ENCODE measurements at regions not wholly inside any gene's neighbourhood (a gene's known extent, or its start where the extent isn't known, plus 50 kb on each side); places are given as distances from the start of the nearest gene placed in this dataset.

GRCh38 chr21:23952269-23952668, 1655.0 kb downstream of the MRPL39 start:
- no peaks in the 10 kb centered on the region for H3K36me3 ChIP-seq (ENCODE audit: low read depth)
- peaks cover 55% of the 10 kb centered on the region for H3K9me3 ChIP-seq
- no peak for DNase-seq
- ATAC-seq, result no peak
- H3K4me3 ChIP-seq, result no peak overlapping the region
- no peaks in the 10 kb centered on the region for H3K4me1 ChIP-seq (ENCODE audit: low read depth)
- intact Hi-C loops (cut with DNase I, micrococcal nuclease), result no loop called here
- TF ChIP-seq CTCF (IDR thresholded peaks at IDR 0.05), result no peak

GRCh38 chr21:23951251-23951650, 1656.0 kb downstream of the MRPL39 start:
- ATAC-seq (no peak), DNase-seq (no peak)
- TF ChIP-seq CTCF (IDR thresholded peaks at IDR 0.05), result no peak
- Histone ChIP-seq H3K4me3 (no peak overlapping the region), H3K9me3 (peaks cover 53% of the 10 kb centered on the region), H3K4me1 (ENCODE audit: low read depth) (no peaks in the 10 kb centered on the region), H3K36me3 (ENCODE audit: low read depth) (no peaks in the 10 kb centered on the region)
- intact Hi-C loops (cut with DNase I, micrococcal nuclease), result no loop called here

- no peak for ATAC-seq
These were observed 1656.9 kb downstream of the MRPL39 start for GRCh38 chr21:23950344-23950743.

GRCh38 chr21:23949493-23949892, 1657.8 kb downstream of the MRPL39 start:
- DNase-seq (no peak), ATAC-seq (no peak)
- H3K9me3 ChIP-seq, result peaks cover 60% of the 10 kb centered on the region
- H3K36me3 ChIP-seq (ENCODE audit: low read depth), result no peaks in the 10 kb centered on the region
- H3K4me1 ChIP-seq (ENCODE audit: low read depth), result no peaks in the 10 kb centered on the region
- intact Hi-C loops (cut with DNase I, micrococcal nuclease), result no loop called here
- no peak for TF ChIP-seq CTCF (IDR thresholded peaks at IDR 0.05)
- no peak overlapping the region for H3K4me3 ChIP-seq

More at GRCh38 chr21:23950344-23950743, 1656.9 kb downstream of the MRPL39 start:
- intact Hi-C loops (cut with DNase I, micrococcal nuclease), result no loop called here
- no peak overlapping the region for H3K4me3 ChIP-seq
- no peaks in the 10 kb centered on the region for H3K4me1 ChIP-seq (ENCODE audit: low read depth)
- H3K9me3 ChIP-seq, result peaks cover 57% of the 10 kb centered on the region
- TF ChIP-seq CTCF (IDR thresholded peaks at IDR 0.05), result no peak
- no peaks in the 10 kb centered on the region for H3K36me3 ChIP-seq (ENCODE audit: low read depth)
- DNase-seq, result no peak

- peaks cover 47% of the 10 kb centered on the region for H3K9me3 ChIP-seq
- no peak for ATAC-seq
- no peaks in the 10 kb centered on the region for H3K36me3 ChIP-seq (ENCODE audit: low read depth)
- TF ChIP-seq CTCF (IDR thresholded peaks at IDR 0.05), result no peak
- no peak for DNase-seq
- intact Hi-C loops (cut with DNase I, micrococcal nuclease), result no loop called here
- H3K4me1 ChIP-seq (ENCODE audit: low read depth), result no peaks in the 10 kb centered on the region
- H3K4me3 ChIP-seq, result no peak overlapping the region
These were observed 1667.8 kb downstream of the MRPL39 start for GRCh38 chr21:23939369-23940065.

- Histone ChIP-seq H3K4me1 (ENCODE audit: low read depth) (no peaks in the 10 kb centered on the region), H3K4me3 (no peak overlapping the region), H3K36me3 (ENCODE audit: low read depth) (no peaks in the 10 kb centered on the region), H3K9me3 (peaks cover 54% of the 10 kb centered on the region)
- DNase-seq, result no peak
- intact Hi-C loops (cut with DNase I, micrococcal nuclease), result no loop called here
- ATAC-seq, result no peak
- TF ChIP-seq CTCF (IDR thresholded peaks at IDR 0.05), result no peak
These were observed 1670.3 kb downstream of the MRPL39 start for GRCh38 chr21:23936991-23937390.

Measured in mucosa of descending colon (tissue), 3 donors.